ENCODE measurements at regions not wholly inside any gene's neighbourhood (a gene's known extent, or its start where the extent isn't known, plus 50 kb on each side); places are given as distances from the start of the nearest gene placed in this dataset.

DNA sequence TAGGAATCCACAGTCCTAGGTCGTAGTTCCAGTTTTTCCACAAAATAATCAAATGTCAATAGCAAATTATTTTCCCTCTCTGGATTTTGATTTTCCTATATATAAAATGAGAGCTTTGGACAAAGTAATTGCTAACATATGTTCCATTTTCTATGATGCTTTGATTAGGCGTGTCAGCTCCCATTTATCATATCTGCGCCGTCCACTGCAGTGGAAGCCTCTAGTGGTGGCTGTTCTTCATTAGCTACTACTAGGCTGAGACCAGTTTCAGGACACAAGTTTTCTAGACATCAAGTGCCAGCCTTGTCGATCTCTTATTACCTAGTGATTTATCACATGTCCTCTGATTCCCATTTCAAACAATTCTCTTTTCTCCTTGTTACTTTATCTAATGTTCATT lies 271.5 kb downstream of the TUSC7 start:
- no peaks in the 10 kb centered on the region for H3K27me3 Mint-ChIP-seq (ENCODE audit: insufficient read depth)

DNA sequence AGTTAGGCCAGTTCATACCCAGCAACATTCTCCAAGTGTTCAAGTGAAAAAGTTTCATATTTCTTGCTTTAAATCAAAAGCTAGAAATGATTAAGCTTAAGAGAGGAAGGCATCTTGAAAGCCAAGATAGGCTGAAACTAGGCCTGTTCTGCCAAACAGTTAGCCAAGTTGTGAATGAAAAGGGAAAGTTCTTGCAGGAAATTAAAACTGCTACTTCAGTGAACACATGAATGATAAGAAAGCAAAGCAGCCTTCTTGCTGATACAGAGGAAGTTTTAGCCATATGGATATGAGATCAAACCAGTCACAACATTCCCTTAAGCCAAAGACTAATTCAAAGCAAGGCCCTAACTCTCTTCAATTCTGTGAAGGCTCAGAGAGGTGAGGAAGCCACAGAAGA lies 274.7 kb downstream of the TUSC7 start:
- no peak for DNase-seq
- H3K36me3 Mint-ChIP-seq (ENCODE audit: low read depth) = no peaks in the 10 kb centered on the region; the same call in 1 of the 2 replicates
- no peak overlapping the region for H3K27ac Mint-ChIP-seq
- H3K27me3 Mint-ChIP-seq (ENCODE audit: insufficient read depth) = no peaks in the 10 kb centered on the region
- H3K9me3 Mint-ChIP-seq = peaks cover 26% of the 10 kb centered on the region
- TF ChIP-seq CTCF (IDR thresholded peaks at IDR 0.05) = no peak
- no peak overlapping the region for H3K4me3 Mint-ChIP-seq
- no peaks in the 10 kb centered on the region for H3K4me1 Mint-ChIP-seq (ENCODE audit: low read depth)

More for the DNA sequence above, 271.5 kb downstream of the TUSC7 start:
- no peaks in the 10 kb centered on the region; the same call in 1 of the 2 replicates for H3K36me3 Mint-ChIP-seq (ENCODE audit: low read depth)
- peaks cover 28% of the 10 kb centered on the region for H3K9me3 Mint-ChIP-seq
- H3K4me1 Mint-ChIP-seq (ENCODE audit: low read depth) = no peaks in the 10 kb centered on the region
- no peak for DNase-seq
- TF ChIP-seq CTCF (IDR thresholded peaks at IDR 0.05) = no peak
- H3K27ac Mint-ChIP-seq = no peak overlapping the region
- H3K4me3 Mint-ChIP-seq = no peak overlapping the region

DNA sequence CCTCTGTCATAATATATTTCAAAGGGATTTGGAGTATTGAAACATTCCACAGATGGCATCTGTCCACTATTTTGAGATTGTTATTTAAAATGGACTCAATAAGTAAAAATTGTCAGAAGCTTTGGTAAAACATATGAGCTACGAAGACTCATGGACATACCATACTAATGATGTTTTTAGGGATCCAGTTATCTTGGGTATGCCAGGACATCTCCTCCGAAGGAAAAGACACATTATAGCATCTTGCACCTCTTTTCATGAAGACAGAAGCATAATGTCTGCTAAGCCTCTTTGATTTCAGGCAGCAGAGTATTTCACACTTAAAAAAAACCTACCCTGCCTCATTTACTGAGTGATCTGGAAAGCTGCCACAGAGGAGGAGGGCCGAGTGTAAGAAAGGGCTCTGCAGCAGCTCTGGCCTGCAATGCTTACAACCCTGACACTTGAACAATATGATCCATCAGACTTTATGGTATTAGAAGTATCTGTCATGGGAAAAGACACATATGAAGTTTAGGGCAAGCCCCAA lies 284.8 kb downstream of the TUSC7 start:
- Mint-ChIP-seq H3K27ac (no peak overlapping the region), H3K9me3 (peaks cover 35% of the 10 kb centered on the region), H3K27me3 (ENCODE audit: insufficient read depth) (no peaks in the 10 kb centered on the region), H3K36me3 (ENCODE audit: low read depth) (no peaks in the 10 kb centered on the region), H3K4me1 (ENCODE audit: low read depth) (no peaks in the 10 kb centered on the region), H3K4me3 (no peak overlapping the region)
- TF ChIP-seq CTCF (IDR thresholded peaks at IDR 0.05) = no peak
- DNase-seq = no peak

- no peaks in the 10 kb centered on the region for H3K36me3 Mint-ChIP-seq (ENCODE audit: low read depth)
- H3K27ac Mint-ChIP-seq = no peak overlapping the region
- no peaks in the 10 kb centered on the region for H3K27me3 Mint-ChIP-seq (ENCODE audit: insufficient read depth)
- peaks cover 3% of the 10 kb centered on the region; the same call in 1 of the 2 replicates for H3K9me3 Mint-ChIP-seq
- no peak for DNase-seq
- no peak overlapping the region for H3K4me3 Mint-ChIP-seq
- no peak for TF ChIP-seq CTCF (IDR thresholded peaks at IDR 0.05)
- no peaks in the 10 kb centered on the region for H3K4me1 Mint-ChIP-seq (ENCODE audit: low read depth)
These were observed 293.9 kb downstream of the TUSC7 start for GRCh38 chr3:117003501-117003900.

GRCh38 chr3:117005274-117005673 lies 295.7 kb downstream of the TUSC7 start:
- no peaks in the 10 kb centered on the region for H3K36me3 Mint-ChIP-seq (ENCODE audit: low read depth)
- H3K4me1 Mint-ChIP-seq (ENCODE audit: low read depth) = no peaks in the 10 kb centered on the region
- no peak overlapping the region for H3K27ac Mint-ChIP-seq
- no peak for DNase-seq
- H3K9me3 Mint-ChIP-seq = peaks cover 3% of the 10 kb centered on the region; the same call in 1 of the 2 replicates
- no peaks in the 10 kb centered on the region for H3K27me3 Mint-ChIP-seq (ENCODE audit: insufficient read depth)
- no peak for TF ChIP-seq CTCF (IDR thresholded peaks at IDR 0.05)
- no peak overlapping the region for H3K4me3 Mint-ChIP-seq
